D341Med (cell line): ENCODE measurements at regions not wholly inside any gene's neighbourhood (a gene's known extent, or its start where the extent isn't known, plus 50 kb on each side); places are given as distances from the start of the nearest gene placed in this dataset.

ENCODE experiments used
- DNase-seq: peaks from one replicate; pipeline ENCODE4 v3.0.0; 2012; ENCODE audit warnings: low spot score

DNA sequence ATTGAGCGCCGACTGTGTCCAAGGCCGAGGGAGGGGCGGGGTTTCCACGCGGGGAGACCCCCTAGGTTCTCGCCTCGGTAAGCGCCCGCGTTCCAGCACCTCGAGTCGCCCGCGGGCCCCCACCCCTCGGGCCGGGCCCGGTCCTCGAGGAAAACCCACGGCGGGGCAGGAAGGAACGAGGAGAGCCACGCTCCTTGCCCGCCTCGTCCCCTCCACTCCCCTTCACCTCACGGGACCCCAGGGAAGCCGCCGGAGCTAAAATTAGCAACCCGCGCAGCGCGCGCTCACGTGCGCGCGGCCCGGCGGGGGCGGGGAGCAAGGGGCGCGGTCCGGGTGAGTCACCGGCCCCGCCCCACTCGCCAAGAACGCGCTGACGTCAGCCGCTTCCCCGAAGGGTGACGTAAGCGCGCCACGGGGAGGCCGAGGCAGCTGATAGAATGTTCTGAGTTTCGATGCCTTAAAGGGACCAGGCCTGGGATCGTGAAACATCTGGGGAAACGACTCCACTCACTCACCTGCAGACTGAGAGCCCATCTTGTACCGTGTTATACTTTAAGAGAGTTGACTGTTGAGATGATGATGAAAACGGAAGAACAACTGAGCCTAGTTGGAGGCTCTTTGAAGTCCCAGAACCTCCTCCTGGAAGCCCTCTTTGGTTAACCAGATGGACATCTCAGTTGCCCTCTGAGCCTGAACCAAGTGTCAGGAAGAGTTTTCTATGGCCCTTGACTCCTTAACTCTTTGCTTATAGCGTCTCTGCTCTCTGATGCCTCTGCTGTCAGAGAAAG, 49.7 kb upstream of the ATF3 start:
- DNase-seq: peak; percentile 100
